GM13977 (cell line): ENCODE measurements at regions not wholly inside any gene's neighbourhood (a gene's known extent, or its start where the extent isn't known, plus 50 kb on each side); places are given as distances from the start of the nearest gene placed in this dataset.

Experiments
- DNase-seq: peaks from one replicate; pipeline ENCODE4 v3.0.0; 2012; ENCODE audit warnings: low spot score
- in situ Hi-C: fragments of 300-500 bp; cut with MboI; formaldehyde crosslinking; loops from one replicate; pipeline ENCODE4 v1.12.0; 2022; ENCODE audit warnings: low sequenced_read_pairs, low pct_unique_long_range_greater_than_20kb, mixed read lengths, inconsistent platforms; ENCODE audit not compliant: unreplicated experiment
- TF ChIP-seq, protein P1 (sequence below): IDR thresholded peaks from 2 replicates; pipeline ENCODE4 v1.5.1; 2012; ENCODE audit warnings: mild to moderate bottlenecking, control low read depth; ENCODE audit not compliant: insufficient read depth; ENCODE audit errors: extremely low read depth, missing control alignments

DNA sequence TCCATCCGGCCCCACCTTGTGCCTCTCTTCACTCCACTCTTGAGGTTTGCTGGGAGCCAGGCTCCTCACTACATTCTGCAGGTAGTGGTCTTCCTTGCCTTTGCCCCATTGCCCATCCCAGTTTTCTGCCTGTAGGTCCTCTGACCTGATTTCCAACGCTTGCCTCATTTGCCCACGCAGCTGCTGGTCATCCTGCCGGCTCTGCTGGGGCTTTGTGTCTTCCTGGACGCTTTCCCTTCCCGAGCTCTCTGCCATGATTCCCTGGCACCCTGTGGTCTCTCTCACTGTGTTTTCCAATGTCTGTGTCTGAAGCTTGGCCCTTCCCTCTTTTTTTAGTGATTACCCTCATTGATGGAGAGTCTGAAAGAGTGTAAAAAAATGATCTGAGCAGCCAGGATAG is 451.6 kb downstream of the UTRN start:
- in situ Hi-C loops: no loop called here
- TF ChIP-seq, protein P1, sequence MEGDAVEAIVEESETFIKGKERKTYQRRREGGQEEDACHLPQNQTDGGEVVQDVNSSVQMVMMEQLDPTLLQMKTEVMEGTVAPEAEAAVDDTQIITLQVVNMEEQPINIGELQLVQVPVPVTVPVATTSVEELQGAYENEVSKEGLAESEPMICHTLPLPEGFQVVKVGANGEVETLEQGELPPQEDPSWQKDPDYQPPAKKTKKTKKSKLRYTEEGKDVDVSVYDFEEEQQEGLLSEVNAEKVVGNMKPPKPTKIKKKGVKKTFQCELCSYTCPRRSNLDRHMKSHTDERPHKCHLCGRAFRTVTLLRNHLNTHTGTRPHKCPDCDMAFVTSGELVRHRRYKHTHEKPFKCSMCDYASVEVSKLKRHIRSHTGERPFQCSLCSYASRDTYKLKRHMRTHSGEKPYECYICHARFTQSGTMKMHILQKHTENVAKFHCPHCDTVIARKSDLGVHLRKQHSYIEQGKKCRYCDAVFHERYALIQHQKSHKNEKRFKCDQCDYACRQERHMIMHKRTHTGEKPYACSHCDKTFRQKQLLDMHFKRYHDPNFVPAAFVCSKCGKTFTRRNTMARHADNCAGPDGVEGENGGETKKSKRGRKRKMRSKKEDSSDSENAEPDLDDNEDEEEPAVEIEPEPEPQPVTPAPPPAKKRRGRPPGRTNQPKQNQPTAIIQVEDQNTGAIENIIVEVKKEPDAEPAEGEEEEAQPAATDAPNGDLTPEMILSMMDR: no peak
- DNase-seq: no peak

DNA sequence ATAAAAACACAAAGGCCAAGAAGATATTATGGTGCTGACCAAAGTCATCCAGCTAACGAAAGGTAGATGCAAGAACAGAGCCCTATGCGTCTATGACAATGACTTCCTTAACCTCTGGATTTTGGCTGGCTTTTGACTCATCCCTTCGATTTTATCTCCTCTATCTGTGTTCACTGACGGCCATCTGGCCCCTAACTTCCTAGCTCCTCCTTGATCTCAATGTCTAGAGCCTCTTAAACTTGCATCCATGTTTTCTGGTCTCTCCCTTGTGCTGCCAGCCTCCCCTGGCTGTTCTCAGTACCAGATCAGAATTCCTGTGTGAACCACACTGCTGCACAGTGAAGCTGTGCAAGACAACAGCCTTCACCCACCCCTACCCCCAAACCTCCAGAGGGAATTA is 452.9 kb downstream of the UTRN start:
- no peak for DNase-seq
- in situ Hi-C loops: no loop called here
- TF ChIP-seq, protein P1: no peak

DNA sequence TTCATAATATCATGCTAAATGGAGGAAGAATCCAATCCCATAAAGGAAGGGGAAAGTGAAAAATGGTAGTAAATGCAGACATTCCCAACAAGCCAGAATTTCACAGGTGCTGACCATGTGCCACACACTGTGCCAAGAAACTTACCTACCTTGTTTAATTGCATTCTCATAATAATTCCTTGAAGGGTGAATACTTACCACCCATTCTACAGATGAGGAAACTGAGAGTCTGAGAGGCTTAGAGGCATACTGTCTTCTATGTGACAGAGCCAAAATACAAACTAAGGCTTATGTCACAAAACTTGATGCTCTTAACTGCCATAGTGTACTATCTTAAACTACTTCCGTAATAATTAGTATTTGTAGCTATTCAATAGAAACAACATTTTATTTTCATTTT is 454.7 kb downstream of the UTRN start:
- TF ChIP-seq, protein P1: no peak
- no peak for DNase-seq
- in situ Hi-C loops: no loop called here

DNA sequence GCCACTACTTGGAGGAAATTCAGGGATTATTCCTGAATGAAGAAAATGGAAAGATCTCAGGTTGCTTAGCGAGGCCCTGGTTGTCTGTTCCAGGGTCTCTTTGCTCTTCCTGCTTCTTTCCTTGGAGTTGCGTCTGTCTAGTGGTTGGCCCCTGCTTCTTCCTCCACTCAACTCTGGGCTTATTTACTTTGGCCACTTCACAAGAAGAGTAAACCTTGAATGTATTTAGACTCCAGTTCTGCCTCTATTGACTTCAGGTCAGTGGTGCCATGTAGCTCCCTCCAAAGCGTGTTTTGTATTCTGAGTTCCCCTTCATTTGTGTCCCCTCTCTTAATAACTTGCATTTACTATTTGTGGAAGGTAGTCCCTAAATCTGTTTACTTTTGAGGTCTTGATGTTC is 456.5 kb downstream of the UTRN start:
- no peak for DNase-seq
- TF ChIP-seq, protein P1: no peak
- in situ Hi-C loops: no loop called here

DNA sequence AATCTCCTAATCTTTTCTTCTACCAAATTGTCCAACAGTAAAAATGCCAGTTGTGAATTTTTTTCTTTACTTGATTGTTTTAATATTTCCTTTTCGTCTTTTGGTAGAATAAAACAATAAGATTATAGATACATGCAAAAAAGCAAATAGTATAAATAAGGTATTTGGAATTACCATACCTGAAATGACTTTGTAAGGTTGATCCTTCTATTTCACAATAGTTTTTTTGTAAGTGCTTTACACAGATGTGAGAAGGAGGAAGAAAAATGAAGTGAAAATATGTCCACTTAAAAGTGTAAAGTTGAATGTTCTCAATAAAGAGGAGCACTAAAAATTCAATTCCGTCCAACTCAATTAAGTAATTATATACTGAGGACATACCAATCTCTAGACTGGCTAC is 457.6 kb downstream of the UTRN start:
- in situ Hi-C loops: no loop called here
- DNase-seq: no peak
- TF ChIP-seq, protein P1: no peak

DNA sequence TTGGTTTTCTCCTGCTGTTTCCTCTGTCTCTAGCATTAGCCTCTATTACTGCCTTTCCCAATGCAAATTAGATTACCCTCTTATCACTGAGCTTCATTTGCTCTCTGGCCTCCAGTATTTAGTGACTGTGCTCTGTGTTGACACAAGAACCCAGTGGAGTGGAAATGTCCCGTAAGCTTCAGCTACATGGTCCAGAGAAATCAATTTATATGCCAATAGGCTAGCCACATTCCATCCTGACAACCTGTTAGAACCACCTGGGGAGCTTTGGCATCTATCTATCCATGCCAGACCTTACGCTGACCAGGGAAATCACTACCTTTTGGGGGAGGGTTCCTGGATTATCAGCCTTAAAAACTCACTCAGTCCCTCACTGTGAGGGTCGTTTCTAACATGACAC is 459.6 kb downstream of the UTRN start:
- TF ChIP-seq, protein P1: no peak
- no peak for DNase-seq
- in situ Hi-C loops: no loop called here

DNA sequence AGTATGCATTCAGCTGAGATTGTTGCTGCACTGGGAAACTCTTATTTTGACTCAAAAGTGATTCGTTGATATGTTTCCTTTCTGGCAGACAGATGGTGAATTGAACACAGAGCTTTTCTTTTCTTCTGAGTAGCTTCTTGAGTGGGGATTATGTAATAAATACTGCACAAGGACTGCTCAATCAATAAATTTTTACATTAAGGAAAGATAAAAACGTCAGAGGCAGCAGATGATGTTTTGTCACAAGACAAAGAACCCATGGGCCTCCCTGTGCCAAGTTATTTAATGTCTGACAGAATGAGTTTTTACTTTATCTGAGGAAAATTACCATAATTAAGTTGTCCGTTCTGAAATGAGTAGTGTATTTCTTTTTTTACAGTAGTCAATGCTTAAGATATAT is 460.3 kb downstream of the UTRN start:
- in situ Hi-C loops: no loop called here
- TF ChIP-seq, protein P1: no peak
- DNase-seq: no peak
